ENCODE measurements at regions not wholly inside any gene's neighbourhood (a gene's known extent, or its start where the extent isn't known, plus 50 kb on each side); places are given as distances from the start of the nearest gene placed in this dataset.

DNA sequence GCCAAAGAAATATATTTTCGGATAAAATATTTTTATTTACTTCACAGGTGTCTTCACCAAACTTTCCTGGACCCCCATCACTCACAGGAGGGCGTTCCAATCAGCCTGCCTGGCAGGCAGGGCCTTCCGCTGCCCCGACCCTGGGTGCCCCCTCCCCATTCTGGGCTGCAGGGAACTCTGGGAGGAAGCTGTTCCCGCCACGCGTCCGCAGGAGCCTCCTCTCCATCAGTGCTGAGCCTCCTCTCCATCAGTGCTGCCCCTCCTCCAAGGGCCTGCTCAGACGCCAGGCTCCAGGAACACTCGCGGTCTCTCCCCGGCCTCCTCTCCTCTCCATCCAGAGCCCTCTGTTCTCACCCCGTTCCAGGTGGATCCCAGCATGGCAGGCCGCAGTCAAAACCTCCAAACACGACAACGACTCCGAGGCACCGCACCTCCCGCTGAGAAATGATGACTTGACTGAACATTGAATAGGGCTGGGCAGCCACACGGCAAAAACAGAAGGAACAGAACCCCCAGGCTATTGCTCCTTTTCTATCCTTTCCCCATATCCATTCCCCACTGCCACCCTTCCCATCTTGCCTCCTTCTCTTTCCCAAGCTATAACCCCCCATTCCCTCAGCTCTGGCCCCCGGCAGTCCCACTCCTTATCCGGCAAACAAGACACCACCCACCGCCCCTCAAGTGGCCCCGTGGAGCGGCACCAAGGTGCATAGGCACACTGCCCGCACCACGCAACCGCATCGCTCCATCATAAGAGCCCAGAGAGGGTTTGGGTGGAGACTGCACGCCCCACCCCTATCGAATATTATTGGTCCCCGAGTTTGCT is 268.6 kb upstream of the RAB6C start:
- TF ChIP-seq, protein P1, sequence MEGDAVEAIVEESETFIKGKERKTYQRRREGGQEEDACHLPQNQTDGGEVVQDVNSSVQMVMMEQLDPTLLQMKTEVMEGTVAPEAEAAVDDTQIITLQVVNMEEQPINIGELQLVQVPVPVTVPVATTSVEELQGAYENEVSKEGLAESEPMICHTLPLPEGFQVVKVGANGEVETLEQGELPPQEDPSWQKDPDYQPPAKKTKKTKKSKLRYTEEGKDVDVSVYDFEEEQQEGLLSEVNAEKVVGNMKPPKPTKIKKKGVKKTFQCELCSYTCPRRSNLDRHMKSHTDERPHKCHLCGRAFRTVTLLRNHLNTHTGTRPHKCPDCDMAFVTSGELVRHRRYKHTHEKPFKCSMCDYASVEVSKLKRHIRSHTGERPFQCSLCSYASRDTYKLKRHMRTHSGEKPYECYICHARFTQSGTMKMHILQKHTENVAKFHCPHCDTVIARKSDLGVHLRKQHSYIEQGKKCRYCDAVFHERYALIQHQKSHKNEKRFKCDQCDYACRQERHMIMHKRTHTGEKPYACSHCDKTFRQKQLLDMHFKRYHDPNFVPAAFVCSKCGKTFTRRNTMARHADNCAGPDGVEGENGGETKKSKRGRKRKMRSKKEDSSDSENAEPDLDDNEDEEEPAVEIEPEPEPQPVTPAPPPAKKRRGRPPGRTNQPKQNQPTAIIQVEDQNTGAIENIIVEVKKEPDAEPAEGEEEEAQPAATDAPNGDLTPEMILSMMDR (IDR thresholded peaks at IDR 0.05): no peak
- no peak for TF ChIP-seq MYBL2 (CRISPR knock-in tag; IDR thresholded peaks at IDR 0.05)
- TF ChIP-seq, protein P2, sequence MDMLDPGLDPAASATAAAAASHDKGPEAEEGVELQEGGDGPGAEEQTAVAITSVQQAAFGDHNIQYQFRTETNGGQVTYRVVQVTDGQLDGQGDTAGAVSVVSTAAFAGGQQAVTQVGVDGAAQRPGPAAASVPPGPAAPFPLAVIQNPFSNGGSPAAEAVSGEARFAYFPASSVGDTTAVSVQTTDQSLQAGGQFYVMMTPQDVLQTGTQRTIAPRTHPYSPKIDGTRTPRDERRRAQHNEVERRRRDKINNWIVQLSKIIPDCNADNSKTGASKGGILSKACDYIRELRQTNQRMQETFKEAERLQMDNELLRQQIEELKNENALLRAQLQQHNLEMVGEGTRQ (CRISPR knock-in tag; IDR thresholded peaks at IDR 0.05): no peak
- TF ChIP-seq, protein P3, sequence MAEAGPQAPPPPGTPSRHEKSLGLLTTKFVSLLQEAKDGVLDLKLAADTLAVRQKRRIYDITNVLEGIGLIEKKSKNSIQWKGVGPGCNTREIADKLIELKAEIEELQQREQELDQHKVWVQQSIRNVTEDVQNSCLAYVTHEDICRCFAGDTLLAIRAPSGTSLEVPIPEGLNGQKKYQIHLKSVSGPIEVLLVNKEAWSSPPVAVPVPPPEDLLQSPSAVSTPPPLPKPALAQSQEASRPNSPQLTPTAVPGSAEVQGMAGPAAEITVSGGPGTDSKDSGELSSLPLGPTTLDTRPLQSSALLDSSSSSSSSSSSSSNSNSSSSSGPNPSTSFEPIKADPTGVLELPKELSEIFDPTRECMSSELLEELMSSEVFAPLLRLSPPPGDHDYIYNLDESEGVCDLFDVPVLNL (CRISPR knock-in tag; IDR thresholded peaks at IDR 0.05; ENCODE audit: borderline replicate concordance, low read depth): no peak
